CD4-positive, alpha-beta T cell (primary cell): ENCODE measurements at regions not wholly inside any gene's neighbourhood (a gene's known extent, or its start where the extent isn't known, plus 50 kb on each side); places are given as distances from the start of the nearest gene placed in this dataset.

Source experiments
- ATAC-seq: fragments of 200-7000 bp; cut with Tn5 transposase; one replicate; pipeline ENCODE4 v1.10.0; 2022; ENCODE audit warnings: mild to moderate bottlenecking; ENCODE audit not compliant: poor library complexity
- CTCF ChIA-PET: fragments of 350-600 bp; sonication (Branson Sonifier 250); formaldehyde crosslinking; loops from one replicate; lab custom pipeline; 2021; ENCODE audit warnings: antibody characterized with exemption, inconsistent platforms; lab: Charles Lee
- POLR2A ChIA-PET: fragments of 350-600 bp; sonication (Branson Sonifier 250); formaldehyde crosslinking; loops from one replicate; lab custom pipeline; 2021; ENCODE audit warnings: antibody characterized with exemption, inconsistent platforms; lab: Charles Lee
- DNase-seq, 14 experiments: peaks; one replicate each; pipeline ENCODE4 v3.0.0-alpha.2; 2013 to 2020; ENCODE audit warnings: mixed read lengths in 2 of 14
- H3K27ac ChIP-seq, 2 donors: one replicate each; pipeline versions ENCODE4 v1.5.1 to v1.7.0; 2013; ENCODE audit warnings: low read length in 2 of 2, low read depth in 1 of 2, mild to moderate bottlenecking in 1 of 2
- H3K27me3 ChIP-seq, 2 experiments: 1 replicate in 1 of 2; 2 replicates in 1 of 2; pipeline versions ENCODE4 v1.6.1 to v1.7.0; 2013; ENCODE audit warnings: low read length in 2 of 2, control low read depth in 1 of 2, mild to moderate bottlenecking in 1 of 2, moderate library complexity in 1 of 2; ENCODE audit not compliant: insufficient read depth in 2 of 2, control insufficient read depth in 1 of 2
- H3K36me3 ChIP-seq: one replicate; pipeline ENCODE4 v1.6.1; 2013; ENCODE audit warnings: low read length, control low read depth; ENCODE audit not compliant: insufficient read depth
- H3K4me1 ChIP-seq: one replicate; pipeline ENCODE4 v1.6.1; 2013; ENCODE audit warnings: low read length, control low read depth; ENCODE audit not compliant: insufficient read depth
- H3K4me3 ChIP-seq: one replicate; pipeline ENCODE4 v1.5.1; 2013; ENCODE audit warnings: mild to moderate bottlenecking, low read length, moderate library complexity
- H3K9me3 ChIP-seq, 2 experiments: 1 replicate in 1 of 2; 2 replicates in 1 of 2; pipeline versions ENCODE4 v1.6.1 to v1.7.0; 2013; ENCODE audit warnings: low read length in 2 of 2, mild to moderate bottlenecking in 2 of 2, control low read depth in 1 of 2, moderate library complexity in 1 of 2; ENCODE audit not compliant: control insufficient read depth in 1 of 2, insufficient read depth in 1 of 2
- H3K27ac Mint-ChIP-seq: one replicate; pipeline ENCODE4 v1.8.0; 2020; ENCODE audit warnings: mixed read lengths
- H3K27me3 Mint-ChIP-seq: one replicate; pipeline ENCODE4 v1.8.0; 2021; ENCODE audit warnings: mixed read lengths
- H3K36me3 Mint-ChIP-seq: one replicate; pipeline ENCODE4 v1.8.0; 2021; ENCODE audit warnings: low read depth, mixed read lengths
- H3K4me1 Mint-ChIP-seq: one replicate; pipeline ENCODE4 v1.8.0; 2021; ENCODE audit warnings: low read depth, mixed read lengths
- H3K4me3 Mint-ChIP-seq: one replicate; pipeline ENCODE4 v1.8.0; 2020; ENCODE audit warnings: mild to moderate bottlenecking, mixed read lengths
- H3K9me3 Mint-ChIP-seq: one replicate; pipeline ENCODE4 v1.8.0; 2020; ENCODE audit warnings: mixed read lengths
- intact Hi-C, 2 experiments: fragments of 100-400 bp; cut with DNase I in 1 of 2; cut with micrococcal nuclease in 1 of 2; formaldehyde crosslinking; loops; one replicate each; pipeline versions ENCODE4 v1.15.1 to v1.9.0; 2023 to 2025; cut with DNase I, micrococcal nuclease
- TF ChIP-seq, protein P1 (sequence below): fragments of 200-600 bp; IDR thresholded peaks from one replicate; pipeline ENCODE4 v1.8.0; 2022; ENCODE audit warnings: antibody characterized with exemption, mild to moderate bottlenecking

DNA sequence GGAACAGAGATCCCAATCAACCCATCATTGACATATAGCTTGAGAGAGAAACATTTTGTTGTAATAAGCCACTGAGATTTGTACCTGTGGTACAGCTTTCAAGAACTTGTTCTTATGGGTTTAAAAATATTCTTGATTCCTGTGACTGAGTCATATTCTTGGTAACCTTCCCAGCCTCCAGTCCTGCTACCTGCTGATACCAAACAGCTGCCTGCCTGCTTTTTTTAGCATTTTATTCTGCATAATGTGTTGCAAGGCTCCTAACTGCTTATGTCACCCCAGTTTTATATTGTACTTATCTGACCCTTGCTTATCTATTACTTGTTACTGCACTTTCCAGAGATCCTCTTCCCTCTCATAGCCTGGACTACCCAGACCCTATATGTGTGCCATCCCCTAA lies 349.3 kb upstream of the SOX2 start:
- H3K27me3 Mint-ChIP-seq: no peaks in the 10 kb centered on the region

DNA sequence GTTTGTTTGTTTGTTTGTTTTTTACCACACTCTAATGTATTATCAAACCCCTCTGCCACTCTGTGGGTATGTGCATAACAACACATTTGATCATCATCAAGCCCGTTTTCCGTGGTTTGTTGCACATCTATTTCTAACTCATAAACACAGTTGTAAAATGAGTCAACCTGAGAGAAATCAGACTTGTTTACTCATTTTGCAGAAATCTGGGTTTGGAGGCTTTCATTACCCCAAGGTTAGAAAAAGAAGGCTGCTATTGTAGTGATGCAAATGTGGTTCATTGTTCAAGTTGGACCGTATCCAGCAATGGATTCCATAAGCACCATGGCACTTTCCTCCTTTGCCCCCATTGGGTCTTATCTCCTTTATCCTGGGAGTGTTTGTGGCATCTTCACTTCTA lies 353.2 kb upstream of the SOX2 start:
- H3K27ac Mint-ChIP-seq: no peak overlapping the region
- Histone ChIP-seq H3K36me3 (no peaks in the 10 kb centered on the region), H3K9me3 (no peaks in the 10 kb centered on the region), H3K4me3 (no peak overlapping the region), H3K4me1 (no peaks in the 10 kb centered on the region), H3K27ac (no peak overlapping the region), H3K27me3 (no peaks in the 10 kb centered on the region)
- ATAC-seq (no peak), DNase-seq (no peak)
- H3K9me3 Mint-ChIP-seq: peaks cover 8% of the 10 kb centered on the region
- H3K36me3 Mint-ChIP-seq: no peaks in the 10 kb centered on the region
- intact Hi-C loops: no loop called here
- no peak overlapping the region for H3K4me3 Mint-ChIP-seq
- no peaks in the 10 kb centered on the region for H3K27me3 Mint-ChIP-seq
- H3K4me1 Mint-ChIP-seq: no peaks in the 10 kb centered on the region
- ChIA-PET CTCF (no interaction called here), POLR2A (no interaction called here)
- TF ChIP-seq, protein P1, sequence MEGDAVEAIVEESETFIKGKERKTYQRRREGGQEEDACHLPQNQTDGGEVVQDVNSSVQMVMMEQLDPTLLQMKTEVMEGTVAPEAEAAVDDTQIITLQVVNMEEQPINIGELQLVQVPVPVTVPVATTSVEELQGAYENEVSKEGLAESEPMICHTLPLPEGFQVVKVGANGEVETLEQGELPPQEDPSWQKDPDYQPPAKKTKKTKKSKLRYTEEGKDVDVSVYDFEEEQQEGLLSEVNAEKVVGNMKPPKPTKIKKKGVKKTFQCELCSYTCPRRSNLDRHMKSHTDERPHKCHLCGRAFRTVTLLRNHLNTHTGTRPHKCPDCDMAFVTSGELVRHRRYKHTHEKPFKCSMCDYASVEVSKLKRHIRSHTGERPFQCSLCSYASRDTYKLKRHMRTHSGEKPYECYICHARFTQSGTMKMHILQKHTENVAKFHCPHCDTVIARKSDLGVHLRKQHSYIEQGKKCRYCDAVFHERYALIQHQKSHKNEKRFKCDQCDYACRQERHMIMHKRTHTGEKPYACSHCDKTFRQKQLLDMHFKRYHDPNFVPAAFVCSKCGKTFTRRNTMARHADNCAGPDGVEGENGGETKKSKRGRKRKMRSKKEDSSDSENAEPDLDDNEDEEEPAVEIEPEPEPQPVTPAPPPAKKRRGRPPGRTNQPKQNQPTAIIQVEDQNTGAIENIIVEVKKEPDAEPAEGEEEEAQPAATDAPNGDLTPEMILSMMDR: no peak

More for the DNA sequence above, 349.3 kb upstream of the SOX2 start:
- CTCF ChIA-PET: no interaction called here
- H3K9me3 ChIP-seq: no peaks in the 10 kb centered on the region
- no peaks in the 10 kb centered on the region for H3K27me3 ChIP-seq
- H3K36me3 Mint-ChIP-seq: no peaks in the 10 kb centered on the region
- POLR2A ChIA-PET: no interaction called here
- no peak overlapping the region for H3K27ac Mint-ChIP-seq
- no peaks in the 10 kb centered on the region for H3K4me1 ChIP-seq
- H3K4me3 ChIP-seq: no peak overlapping the region
- H3K4me1 Mint-ChIP-seq: no peaks in the 10 kb centered on the region
- no peak overlapping the region for H3K27ac ChIP-seq
- TF ChIP-seq, protein P1: no peak
- H3K9me3 Mint-ChIP-seq: peaks cover 5% of the 10 kb centered on the region
- intact Hi-C loops: no loop called here
- no peaks in the 10 kb centered on the region for H3K36me3 ChIP-seq
- ATAC-seq (no peak), DNase-seq (no peak)
- H3K4me3 Mint-ChIP-seq: no peak overlapping the region

DNA sequence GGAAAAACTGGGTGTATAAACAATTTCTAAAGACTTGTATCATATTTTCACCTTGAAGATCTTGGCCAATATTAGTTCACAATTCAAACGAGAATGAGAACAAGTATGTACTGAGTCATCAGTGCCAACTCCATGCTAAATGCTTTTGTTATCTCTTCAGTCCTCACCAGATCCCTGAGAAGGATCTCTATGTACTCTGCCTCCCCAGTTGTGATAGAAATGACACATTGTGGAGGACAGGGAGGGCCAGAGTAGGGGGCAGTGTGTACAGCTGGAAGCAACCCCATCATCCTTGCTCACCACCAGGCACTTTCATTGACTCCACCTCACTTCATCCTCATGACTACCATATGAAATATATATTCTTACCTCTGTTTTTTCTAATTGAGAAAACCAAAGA lies 353.7 kb upstream of the SOX2 start:
- H3K4me3 Mint-ChIP-seq: no peak overlapping the region
- no peak for ATAC-seq
- CTCF ChIA-PET: no interaction called here

More for the DNA sequence above, 353.7 kb upstream of the SOX2 start:
- H3K27me3 Mint-ChIP-seq: no peaks in the 10 kb centered on the region
- intact Hi-C loops: no loop called here
- DNase-seq: no peak
- H3K4me3 ChIP-seq: no peak overlapping the region
- H3K36me3 ChIP-seq: no peaks in the 10 kb centered on the region
- POLR2A ChIA-PET: no interaction called here
- no peaks in the 10 kb centered on the region for H3K9me3 ChIP-seq
- peaks cover 8% of the 10 kb centered on the region for H3K9me3 Mint-ChIP-seq
- H3K27ac Mint-ChIP-seq: no peak overlapping the region
- H3K4me1 ChIP-seq: no peaks in the 10 kb centered on the region
- TF ChIP-seq, protein P1: no peak
- no peaks in the 10 kb centered on the region for H3K4me1 Mint-ChIP-seq
- H3K27me3 ChIP-seq: no peaks in the 10 kb centered on the region
- no peak overlapping the region for H3K27ac ChIP-seq
- H3K36me3 Mint-ChIP-seq: no peaks in the 10 kb centered on the region
